DOHH2 (cell line): ENCODE measurements at regions not wholly inside any gene's neighbourhood (a gene's known extent, or its start where the extent isn't known, plus 50 kb on each side); places are given as distances from the start of the nearest gene placed in this dataset.

ENCODE experiments used
- H3F3A ChIP-seq: fragments of 200-600 bp; sonication (generic), shearing (Covaris generic); 2 replicates; pipeline ENCODE4 v1.6.0; 2016; ENCODE audit warnings: antibody characterized with exemption, mild to moderate bottlenecking; ENCODE audit not compliant: control insufficient read depth, insufficient read depth
- H3K27ac ChIP-seq: fragments of 200-600 bp; sonication (generic); 2 replicates; pipeline ENCODE4 v1.5.1; 2014; ENCODE audit warnings: low read depth, mild to moderate bottlenecking, low read length, moderate library complexity
- H3K27me3 ChIP-seq: fragments of 200-600 bp; sonication (generic); 2 replicates; pipeline ENCODE4 v1.6.1; 2014; ENCODE audit warnings: mild to moderate bottlenecking, low read length, mixed read lengths; ENCODE audit not compliant: control insufficient read depth
- H3K36me3 ChIP-seq: fragments of 200-600 bp; sonication (generic); 2 replicates; pipeline ENCODE4 v1.6.1; 2014; ENCODE audit warnings: mild to moderate bottlenecking, low read length, moderate library complexity, mixed read lengths; ENCODE audit not compliant: control insufficient read depth
- H3K4me1 ChIP-seq: fragments of 200-600 bp; sonication (generic); 2 replicates; pipeline ENCODE4 v1.6.1; 2014; ENCODE audit warnings: mild to moderate bottlenecking, low read length, mixed read lengths; ENCODE audit not compliant: control insufficient read depth
- H3K4me2 ChIP-seq: fragments of 200-600 bp; sonication (generic); 2 replicates; pipeline ENCODE4 v1.6.0; 2014; ENCODE audit warnings: mild to moderate bottlenecking, low read length, moderate library complexity
- H3K4me3 ChIP-seq: fragments of 200-600 bp; sonication (generic); 2 replicates; pipeline ENCODE4 v1.5.1; 2014; ENCODE audit warnings: mild to moderate bottlenecking, low read length, mixed read lengths
- H3K79me2 ChIP-seq: fragments of 200-600 bp; sonication (generic); 2 replicates; pipeline ENCODE4 v1.6.1; 2014; ENCODE audit warnings: mild to moderate bottlenecking, low read length, mixed read lengths; ENCODE audit not compliant: control insufficient read depth
- H3K9me2 ChIP-seq: fragments of 200-600 bp; sonication (generic); replicated peaks from 2 replicates; pipeline ENCODE4 v1.6.1; 2014; ENCODE audit warnings: mild to moderate bottlenecking, low read length, mixed read lengths; ENCODE audit not compliant: control insufficient read depth
- H3K9me3 ChIP-seq: fragments of 200-600 bp; sonication (generic); 2 replicates; pipeline ENCODE4 v1.6.1; 2014; ENCODE audit warnings: antibody characterized with exemption, low read length, mixed read lengths; ENCODE audit not compliant: control insufficient read depth, insufficient read depth
- H4K20me1 ChIP-seq: fragments of 200-600 bp; sonication (generic); 2 replicates; pipeline ENCODE4 v1.6.0; 2014; ENCODE audit warnings: low read depth, mild to moderate bottlenecking, antibody characterized with exemption, low read length, moderate library complexity; ENCODE audit not compliant: control insufficient read depth, insufficient read depth
- CTCF ChIP-seq: fragments of 200-600 bp; sonication (generic); IDR thresholded peaks from one replicate; pipeline ENCODE4 v1.5.1; 2014; ENCODE audit warnings: antibody characterized with exemption, mild to moderate bottlenecking, low read depth, low read length; ENCODE audit not compliant: poor library complexity, severe bottlenecking
- EZH2phosphoT487 ChIP-seq: fragments of 200-600 bp; sonication (generic); IDR thresholded peaks from 2 replicates; pipeline ENCODE4 v1.6.1; 2017; ENCODE audit warnings: borderline replicate concordance, mild to moderate bottlenecking, antibody characterized with exemption, low read length, moderate library complexity, mixed read lengths

GRCh38 chr5:158060212-158060611, 201.3 kb upstream of the CLINT1 start:
- peaks cover 6% of the 10 kb centered on the region; the same call in 1 of the 2 replicates for H3K27me3 ChIP-seq
- no peaks in the 10 kb centered on the region for H3K79me2 ChIP-seq
- no peak for TF ChIP-seq EZH2phosphoT487
- TF ChIP-seq CTCF = no peak

GRCh38 chr5:158058208-158059120, 199.5 kb upstream of the CLINT1 start:
- peaks cover 6% of the 10 kb centered on the region; the same call in 1 of the 2 replicates for H3K27me3 ChIP-seq
- TF ChIP-seq CTCF (no peak), EZH2phosphoT487 (no peak)

More at GRCh38 chr5:158060212-158060611, 201.3 kb upstream of the CLINT1 start:
- no peak overlapping the region for H3K4me2 ChIP-seq
- no peak overlapping the region for H3K27ac ChIP-seq
- no peaks in the 10 kb centered on the region for H3K4me1 ChIP-seq
- no peaks in the 10 kb centered on the region for H4K20me1 ChIP-seq
- H3K9me2 ChIP-seq = no peaks in the 10 kb centered on the region
- H3K36me3 ChIP-seq = no peaks in the 10 kb centered on the region
- no peaks in the 10 kb centered on the region for H3F3A ChIP-seq
- no peak overlapping the region for H3K4me3 ChIP-seq
- no peaks in the 10 kb centered on the region for H3K9me3 ChIP-seq

GRCh38 chr5:158056130-158056825, 197.3 kb upstream of the CLINT1 start:
- TF ChIP-seq EZH2phosphoT487 (no peak), CTCF (no peak)
- no peaks in the 10 kb centered on the region for H3K4me1 ChIP-seq
- H4K20me1 ChIP-seq = no peaks in the 10 kb centered on the region

More at GRCh38 chr5:158058208-158059120, 199.5 kb upstream of the CLINT1 start:
- no peak overlapping the region for H3K4me2 ChIP-seq
- no peaks in the 10 kb centered on the region for H3K79me2 ChIP-seq
- H3K4me1 ChIP-seq = no peaks in the 10 kb centered on the region
- H3K27ac ChIP-seq = no peak overlapping the region
- H3K9me2 ChIP-seq = no peaks in the 10 kb centered on the region
- H3K9me3 ChIP-seq = no peaks in the 10 kb centered on the region
- H3K4me3 ChIP-seq = no peak overlapping the region
- H4K20me1 ChIP-seq = no peaks in the 10 kb centered on the region
- no peaks in the 10 kb centered on the region for H3F3A ChIP-seq
- no peaks in the 10 kb centered on the region for H3K36me3 ChIP-seq

More at GRCh38 chr5:158056130-158056825, 197.3 kb upstream of the CLINT1 start:
- H3K9me3 ChIP-seq = no peaks in the 10 kb centered on the region
- H3F3A ChIP-seq = no peaks in the 10 kb centered on the region
- H3K36me3 ChIP-seq = no peaks in the 10 kb centered on the region
- no peak overlapping the region for H3K4me2 ChIP-seq
- H3K27ac ChIP-seq = no peak overlapping the region
- H3K27me3 ChIP-seq = peaks cover 6% of the 10 kb centered on the region; the same call in 1 of the 2 replicates
- no peak overlapping the region for H3K4me3 ChIP-seq
- no peaks in the 10 kb centered on the region for H3K79me2 ChIP-seq
- H3K9me2 ChIP-seq = no peaks in the 10 kb centered on the region
